K562 (cell line): ENCODE measurements at regions not wholly inside any gene's neighbourhood (a gene's known extent, or its start where the extent isn't known, plus 50 kb on each side); places are given as distances from the start of the nearest gene placed in this dataset.

Experiments used
- CBFB ChIP-seq: sonication (generic); formaldehyde crosslinking; IDR thresholded peaks from 2 replicates; pipeline ENCODE4 v1.4.0; 2020; ENCODE audit warnings: mild to moderate bottlenecking, missing genetic modification reagents
- NFATC3 ChIP-seq: fragments of 450-650 bp; IDR thresholded peaks from 2 replicates; pipeline ENCODE4 v1.6.1; 2017; ENCODE audit warnings: mild to moderate bottlenecking
- PYGO2 ChIP-seq: fragments of 450-650 bp; IDR thresholded peaks from 2 replicates; pipeline ENCODE4 v1.6.1; 2016; ENCODE audit warnings: mild to moderate bottlenecking, missing genetic modification characterization, moderate library complexity, missing compliant biosample characterization
- RAD21 ChIP-seq, 2 experiments: fragments of 250-450 bp in 1 of 2; fragments of 450-650 bp in 1 of 2; sonication (Bioruptor Pico) in 1 of 2; formaldehyde crosslinking in 1 of 2; IDR thresholded peaks in 1 of 2; conservative IDR thresholded peaks in 1 of 2; 2 replicates each; pipeline versions ENCODE4 v1.4.0 to v1.8.0; 2020 to 2022; ENCODE audit warnings: mild to moderate bottlenecking in 2 of 2, moderate library complexity in 1 of 2
- SOX6 ChIP-seq: fragments of 450-650 bp; IDR thresholded peaks from 2 replicates; pipeline ENCODE4 v1.6.1; 2014; ENCODE audit warnings: mild to moderate bottlenecking
- TAF15 ChIP-seq: fragments of 200-400 bp; formaldehyde crosslinking; IDR thresholded peaks from 2 replicates; pipeline ENCODE4 v1.6.1; 2017; ENCODE audit warnings: mild to moderate bottlenecking, low read depth, low read length, moderate library complexity
- TF ChIP-seq, protein P1 (sequence below): fragments of 250-450 bp; sonication (Bioruptor Pico); IDR thresholded peaks from 2 replicates; pipeline ENCODE4 v1.4.0; 2020; ENCODE audit warnings: mild to moderate bottlenecking, moderate library complexity
- TF ChIP-seq, protein P2 (sequence below): sonication (generic); formaldehyde crosslinking; IDR thresholded peaks from 2 replicates; pipeline ENCODE4 v1.8.0; 2022; ENCODE audit warnings: mild to moderate bottlenecking, missing genetic modification reagents

DNA sequence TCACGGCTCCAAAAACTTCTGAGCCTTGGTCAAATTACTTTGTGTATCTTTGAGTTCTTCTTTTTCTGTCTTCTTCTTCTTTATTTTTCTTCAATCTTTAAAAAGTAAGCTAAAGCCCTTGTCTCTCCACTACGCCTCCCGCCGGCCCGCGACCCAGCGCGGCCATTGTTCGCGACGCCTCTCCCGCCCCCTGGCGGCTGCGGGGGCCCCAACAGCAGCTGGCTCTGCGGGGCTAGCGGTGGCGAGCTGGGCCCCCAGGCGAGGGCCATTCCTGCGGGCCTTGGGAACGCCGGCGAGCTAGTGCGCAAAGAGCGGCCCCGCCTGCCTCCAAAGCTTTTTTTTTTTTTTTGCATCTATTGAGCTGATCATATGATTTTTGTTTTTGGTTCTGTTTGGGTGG is 119.1 kb downstream of the TGIF2LX start:
- TF ChIP-seq TAF15, result no peak
- TF ChIP-seq PYGO2 (tag), result no peak
- TF ChIP-seq, protein P1, sequence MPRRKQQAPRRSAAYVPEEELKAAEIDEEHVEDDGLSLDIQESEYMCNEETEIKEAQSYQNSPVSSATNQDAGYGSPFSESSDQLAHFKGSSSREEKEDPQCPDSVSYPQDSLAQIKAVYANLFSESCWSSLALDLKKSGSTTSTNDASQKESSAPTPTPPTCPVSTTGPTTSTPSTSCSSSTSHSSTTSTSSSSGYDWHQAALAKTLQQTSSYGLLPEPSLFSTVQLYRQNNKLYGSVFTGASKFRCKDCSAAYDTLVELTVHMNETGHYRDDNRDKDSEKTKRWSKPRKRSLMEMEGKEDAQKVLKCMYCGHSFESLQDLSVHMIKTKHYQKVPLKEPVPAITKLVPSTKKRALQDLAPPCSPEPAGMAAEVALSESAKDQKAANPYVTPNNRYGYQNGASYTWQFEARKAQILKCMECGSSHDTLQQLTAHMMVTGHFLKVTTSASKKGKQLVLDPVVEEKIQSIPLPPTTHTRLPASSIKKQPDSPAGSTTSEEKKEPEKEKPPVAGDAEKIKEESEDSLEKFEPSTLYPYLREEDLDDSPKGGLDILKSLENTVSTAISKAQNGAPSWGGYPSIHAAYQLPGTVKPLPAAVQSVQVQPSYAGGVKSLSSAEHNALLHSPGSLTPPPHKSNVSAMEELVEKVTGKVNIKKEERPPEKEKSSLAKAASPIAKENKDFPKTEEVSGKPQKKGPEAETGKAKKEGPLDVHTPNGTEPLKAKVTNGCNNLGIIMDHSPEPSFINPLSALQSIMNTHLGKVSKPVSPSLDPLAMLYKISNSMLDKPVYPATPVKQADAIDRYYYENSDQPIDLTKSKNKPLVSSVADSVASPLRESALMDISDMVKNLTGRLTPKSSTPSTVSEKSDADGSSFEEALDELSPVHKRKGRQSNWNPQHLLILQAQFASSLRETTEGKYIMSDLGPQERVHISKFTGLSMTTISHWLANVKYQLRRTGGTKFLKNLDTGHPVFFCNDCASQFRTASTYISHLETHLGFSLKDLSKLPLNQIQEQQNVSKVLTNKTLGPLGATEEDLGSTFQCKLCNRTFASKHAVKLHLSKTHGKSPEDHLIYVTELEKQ (CRISPR knock-in tag), result no peak
- no peak for TF ChIP-seq RAD21 (CRISPR knock-in tag; conservative IDR thresholded peaks at IDR 0.05 in 1 of 2, IDR thresholded peaks at IDR 0.05 in 1 of 2)
- no peak for TF ChIP-seq CBFB (CRISPR knock-in tag)
- no peak for TF ChIP-seq SOX6
- TF ChIP-seq, protein P2, sequence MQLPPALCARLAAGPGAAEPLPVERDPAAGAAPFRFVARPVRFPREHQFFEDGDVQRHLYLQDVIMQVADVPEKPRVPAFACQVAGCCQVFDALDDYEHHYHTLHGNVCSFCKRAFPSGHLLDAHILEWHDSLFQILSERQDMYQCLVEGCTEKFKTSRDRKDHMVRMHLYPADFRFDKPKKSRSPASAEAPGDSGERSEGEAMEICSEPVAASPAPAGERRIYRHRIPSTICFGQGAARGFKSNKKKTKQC (CRISPR knock-in tag), result no peak
- TF ChIP-seq NFATC3, result no peak
